Activated CD4-positive, alpha-beta memory T cell treated with anti-CD3 and anti-CD28 coated beads for 36 hours (primary cell): ENCODE measurements at regions not wholly inside any gene's neighbourhood (a gene's known extent, or its start where the extent isn't known, plus 50 kb on each side); places are given as distances from the start of the nearest gene placed in this dataset.

Source experiments
- CTCF ChIA-PET: fragments of 350-600 bp; sonication (Branson Sonifier 250); formaldehyde crosslinking; loops from one replicate; lab custom pipeline; 2021; ENCODE audit warnings: antibody characterized with exemption, inconsistent platforms; lab: Charles Lee
- POLR2A ChIA-PET: fragments of 350-600 bp; sonication (Branson Sonifier 250); formaldehyde crosslinking; loops from one replicate; lab custom pipeline; 2021; ENCODE audit warnings: antibody characterized with exemption; lab: Charles Lee
- DNase-seq: peaks from one replicate; pipeline ENCODE4 v3.0.0-alpha.2; 2020
- H3K27ac Mint-ChIP-seq: one replicate; pipeline ENCODE4 v1.8.0; 2021; ENCODE audit warnings: mixed read lengths
- H3K27me3 Mint-ChIP-seq: one replicate; pipeline ENCODE4 v1.8.0; 2021; ENCODE audit warnings: mixed read lengths
- H3K36me3 Mint-ChIP-seq: one replicate; pipeline ENCODE4 v1.8.0; 2021; ENCODE audit warnings: mixed read lengths
- H3K4me1 Mint-ChIP-seq: one replicate; pipeline ENCODE4 v1.8.0; 2021; ENCODE audit warnings: low read depth, mixed read lengths
- H3K4me3 Mint-ChIP-seq: one replicate; pipeline ENCODE4 v1.8.0; 2021; ENCODE audit warnings: mild to moderate bottlenecking, mixed read lengths
- H3K9me3 Mint-ChIP-seq: one replicate; pipeline ENCODE4 v1.8.0; 2021; ENCODE audit warnings: mixed read lengths
- intact Hi-C: fragments of 100-400 bp; cut with micrococcal nuclease; formaldehyde crosslinking; loops from one replicate; pipeline ENCODE4 v1.15.1; 2023

GRCh38 chrY:8151561-8151960, 1185.7 kb upstream of the TSPY4 start:
- POLR2A ChIA-PET = no interaction called here
- Mint-ChIP-seq H3K27ac (no peak overlapping the region), H3K4me3 (no peak overlapping the region), H3K36me3 (no peaks in the 10 kb centered on the region), H3K27me3 (peaks cover 5% of the 10 kb centered on the region), H3K4me1 (no peaks in the 10 kb centered on the region), H3K9me3 (no peaks in the 10 kb centered on the region)
- DNase-seq = no peak
- CTCF ChIA-PET = no interaction called here
- intact Hi-C loops = no loop called here

DNA sequence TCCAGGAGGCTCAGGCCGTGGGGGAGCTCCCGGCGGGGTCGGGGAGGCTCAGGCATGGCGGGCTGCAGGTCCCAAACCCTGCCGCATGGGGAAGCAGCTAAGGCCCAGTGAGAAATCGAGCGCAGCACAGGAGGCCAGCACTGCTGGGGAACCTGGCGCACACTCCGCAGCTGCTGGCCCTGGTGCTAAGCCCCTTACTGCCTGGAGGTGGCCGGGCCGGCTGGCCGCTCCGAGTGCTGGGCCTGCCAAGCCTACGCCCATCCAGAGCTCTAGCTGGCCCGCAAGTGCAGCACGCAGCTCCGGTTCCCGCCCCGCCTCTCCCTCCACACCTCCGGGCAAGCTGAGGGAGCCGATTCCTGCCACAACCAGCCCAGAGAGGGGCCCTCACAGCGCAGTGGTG, 1208.7 kb upstream of the TSPY4 start:
- H3K27ac Mint-ChIP-seq = no peak overlapping the region
- ChIA-PET CTCF (no interaction called here), POLR2A (no interaction called here)
- no peak for DNase-seq
- no peak overlapping the region for H3K4me3 Mint-ChIP-seq
- H3K9me3 Mint-ChIP-seq = no peaks in the 10 kb centered on the region
- no peaks in the 10 kb centered on the region for H3K27me3 Mint-ChIP-seq
- H3K4me1 Mint-ChIP-seq = no peaks in the 10 kb centered on the region
- intact Hi-C loops = no loop called here
- H3K36me3 Mint-ChIP-seq = no peaks in the 10 kb centered on the region

GRCh38 chrY:8125907-8126571, 1211.2 kb upstream of the TSPY4 start:
- no peak overlapping the region for H3K27ac Mint-ChIP-seq
- POLR2A ChIA-PET = no interaction called here
- H3K4me1 Mint-ChIP-seq = no peaks in the 10 kb centered on the region
- H3K36me3 Mint-ChIP-seq = no peaks in the 10 kb centered on the region
- H3K27me3 Mint-ChIP-seq = no peaks in the 10 kb centered on the region
- CTCF ChIA-PET = no interaction called here
- intact Hi-C loops = no loop called here
- H3K9me3 Mint-ChIP-seq = no peaks in the 10 kb centered on the region
- H3K4me3 Mint-ChIP-seq = no peak overlapping the region
- no peak for DNase-seq

- H3K4me3 Mint-ChIP-seq = no peak overlapping the region
- no peaks in the 10 kb centered on the region for H3K27me3 Mint-ChIP-seq
- H3K4me1 Mint-ChIP-seq = no peaks in the 10 kb centered on the region
- intact Hi-C loops = no loop called here
- no peak overlapping the region for H3K27ac Mint-ChIP-seq
- H3K9me3 Mint-ChIP-seq = peaks cover 2% of the 10 kb centered on the region
- CTCF ChIA-PET = no interaction called here
- POLR2A ChIA-PET = no interaction called here
- DNase-seq = no peak
- H3K36me3 Mint-ChIP-seq = no peaks in the 10 kb centered on the region
Observed at GRCh38 chrY:8121825-8122224, 1210.3 kb upstream of the AMELY start.

DNA sequence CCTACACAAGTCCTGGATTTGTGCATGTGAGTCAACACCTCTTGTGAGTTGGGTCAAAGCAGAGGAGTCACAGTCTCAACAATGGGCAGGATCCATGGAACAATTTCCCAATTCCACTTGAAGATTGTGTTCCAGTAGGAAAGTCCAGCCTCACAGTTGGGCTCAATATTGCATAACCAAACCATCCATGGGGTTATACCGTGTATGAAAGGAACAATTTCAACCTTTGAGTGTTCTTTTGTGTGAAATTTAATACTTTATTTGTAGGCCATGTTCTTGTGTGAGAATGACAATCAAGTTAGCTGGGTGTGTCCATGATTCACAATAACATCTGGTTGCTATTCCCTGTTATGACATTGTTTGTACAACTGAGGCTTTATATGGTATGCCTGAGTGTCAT, 1182.9 kb upstream of the AMELY start:
- no peaks in the 10 kb centered on the region for H3K27me3 Mint-ChIP-seq
- CTCF ChIA-PET = no interaction called here

DNA sequence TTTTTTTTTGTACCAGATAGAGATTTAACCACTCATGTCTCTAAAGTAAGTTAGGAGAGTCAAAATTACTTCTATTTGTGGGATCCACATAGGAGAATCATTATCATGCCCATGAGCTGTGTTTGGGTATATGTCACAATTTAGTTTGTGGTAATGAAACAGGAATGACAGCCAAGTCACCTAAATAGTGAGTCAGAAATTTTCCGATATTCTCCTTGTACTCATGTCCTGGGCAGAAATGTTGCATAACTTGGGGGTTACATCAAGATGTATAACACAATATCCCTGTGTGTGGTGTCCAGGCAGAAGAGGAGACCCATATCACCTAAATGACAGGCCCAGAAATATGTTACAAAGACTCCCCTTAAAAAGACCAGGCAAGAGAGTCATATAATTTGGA, 1181.4 kb upstream of the AMELY start:
- DNase-seq = no peak
- CTCF ChIA-PET = no interaction called here
- no peaks in the 10 kb centered on the region for H3K9me3 Mint-ChIP-seq
- no peaks in the 10 kb centered on the region for H3K27me3 Mint-ChIP-seq
- no peaks in the 10 kb centered on the region for H3K36me3 Mint-ChIP-seq
- intact Hi-C loops = no loop called here
- no peak overlapping the region for H3K27ac Mint-ChIP-seq
- H3K4me1 Mint-ChIP-seq = no peaks in the 10 kb centered on the region
- H3K4me3 Mint-ChIP-seq = no peak overlapping the region
- POLR2A ChIA-PET = no interaction called here

More for the DNA sequence above, 1182.9 kb upstream of the AMELY start:
- intact Hi-C loops = no loop called here
- Mint-ChIP-seq H3K9me3 (no peaks in the 10 kb centered on the region), H3K27ac (no peak overlapping the region), H3K36me3 (no peaks in the 10 kb centered on the region), H3K4me3 (no peak overlapping the region), H3K4me1 (no peaks in the 10 kb centered on the region)
- POLR2A ChIA-PET = no interaction called here
- DNase-seq = no peak

GRCh38 chrY:8085925-8086324, 1174.4 kb upstream of the AMELY start:
- Mint-ChIP-seq H3K4me1 (no peaks in the 10 kb centered on the region), H3K4me3 (no peak overlapping the region), H3K27ac (no peak overlapping the region), H3K9me3 (peaks cover 3% of the 10 kb centered on the region), H3K27me3 (no peaks in the 10 kb centered on the region), H3K36me3 (no peaks in the 10 kb centered on the region)
- intact Hi-C loops = no loop called here
- ChIA-PET CTCF (no interaction called here), POLR2A (no interaction called here)
- DNase-seq = no peak

- Mint-ChIP-seq H3K4me3 (no peak overlapping the region), H3K4me1 (no peaks in the 10 kb centered on the region), H3K27ac (no peak overlapping the region), H3K27me3 (no peaks in the 10 kb centered on the region), H3K9me3 (peaks cover 6% of the 10 kb centered on the region), H3K36me3 (no peaks in the 10 kb centered on the region)
- POLR2A ChIA-PET = no interaction called here
- intact Hi-C loops = no loop called here
- CTCF ChIA-PET = no interaction called here
- no peak for DNase-seq
Observed at GRCh38 chrY:8084192-8084591, 1172.6 kb upstream of the AMELY start.

GRCh38 chrY:8081151-8081550, 1169.6 kb upstream of the AMELY start:
- no peaks in the 10 kb centered on the region for H3K27me3 Mint-ChIP-seq
- CTCF ChIA-PET = no interaction called here

DNA sequence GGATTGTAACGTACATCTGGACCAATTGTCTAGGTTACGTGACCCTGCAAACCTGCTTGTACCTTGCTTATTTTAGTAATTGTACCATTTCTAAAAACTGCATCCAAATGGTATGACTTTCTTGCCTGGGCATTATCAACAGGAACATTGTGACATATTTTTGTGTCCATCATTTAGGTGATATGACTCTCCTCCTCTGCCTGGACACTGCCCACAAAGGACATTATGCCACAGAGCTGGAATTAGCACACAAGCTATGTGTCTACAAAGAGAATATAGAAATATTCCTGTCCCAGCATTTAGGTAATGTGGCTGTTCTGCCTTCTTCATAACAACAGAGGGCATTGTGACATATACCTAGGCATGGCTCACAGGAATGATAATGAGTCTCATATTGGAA, 1153.7 kb upstream of the AMELY start:
- ChIA-PET POLR2A (no interaction called here), CTCF (no interaction called here)
- Mint-ChIP-seq H3K4me1 (no peaks in the 10 kb centered on the region), H3K36me3 (no peaks in the 10 kb centered on the region), H3K9me3 (peaks cover 3% of the 10 kb centered on the region), H3K27me3 (no peaks in the 10 kb centered on the region), H3K27ac (no peak overlapping the region), H3K4me3 (no peak overlapping the region)
- no peak for DNase-seq
- intact Hi-C loops = no loop called here

More at GRCh38 chrY:8081151-8081550, 1169.6 kb upstream of the AMELY start:
- no peak overlapping the region for H3K4me3 Mint-ChIP-seq
- H3K9me3 Mint-ChIP-seq = peaks cover 6% of the 10 kb centered on the region
- no peaks in the 10 kb centered on the region for H3K4me1 Mint-ChIP-seq
- intact Hi-C loops = no loop called here
- no peak overlapping the region for H3K27ac Mint-ChIP-seq
- no peak for DNase-seq
- POLR2A ChIA-PET = no interaction called here
- H3K36me3 Mint-ChIP-seq = no peaks in the 10 kb centered on the region

GRCh38 chrY:8064500-8064899, 1152.9 kb upstream of the AMELY start:
- intact Hi-C loops = no loop called here
- DNase-seq = no peak
- ChIA-PET CTCF (no interaction called here), POLR2A (no interaction called here)
- H3K27ac Mint-ChIP-seq = no peak overlapping the region
- H3K4me3 Mint-ChIP-seq = no peak overlapping the region
- H3K36me3 Mint-ChIP-seq = no peaks in the 10 kb centered on the region
- H3K9me3 Mint-ChIP-seq = peaks cover 3% of the 10 kb centered on the region
- H3K27me3 Mint-ChIP-seq = no peaks in the 10 kb centered on the region
- H3K4me1 Mint-ChIP-seq = no peaks in the 10 kb centered on the region

- Mint-ChIP-seq H3K27me3 (no peaks in the 10 kb centered on the region), H3K27ac (no peak overlapping the region), H3K4me1 (no peaks in the 10 kb centered on the region), H3K36me3 (no peaks in the 10 kb centered on the region), H3K9me3 (no peaks in the 10 kb centered on the region), H3K4me3 (no peak overlapping the region)
- intact Hi-C loops = no loop called here
- POLR2A ChIA-PET = no interaction called here
- no peak for DNase-seq
- CTCF ChIA-PET = no interaction called here
Observed at GRCh38 chrY:8063973-8064372, 1152.4 kb upstream of the AMELY start.

- no peak for DNase-seq
- no peak overlapping the region for H3K27ac Mint-ChIP-seq
- H3K27me3 Mint-ChIP-seq = no peaks in the 10 kb centered on the region
- no peak overlapping the region for H3K4me3 Mint-ChIP-seq
- intact Hi-C loops = no loop called here
- H3K36me3 Mint-ChIP-seq = no peaks in the 10 kb centered on the region
- H3K4me1 Mint-ChIP-seq = no peaks in the 10 kb centered on the region
- CTCF ChIA-PET = no interaction called here
- POLR2A ChIA-PET = no interaction called here
- H3K9me3 Mint-ChIP-seq = no peaks in the 10 kb centered on the region
Observed at GRCh38 chrY:8058613-8059012, 1147.1 kb upstream of the AMELY start.
